Left ventricle myocardium inferior (tissue), 1 donor: ENCODE measurements at regions not wholly inside any gene's neighbourhood (a gene's known extent, or its start where the extent isn't known, plus 50 kb on each side); places are given as distances from the start of the nearest gene placed in this dataset.

ENCODE experiments used
- DNase-seq: peaks from one replicate; pipeline ENCODE4 v3.0.0-alpha.2; 2020
- H3K27ac ChIP-seq: fragments of 200-600 bp; replicated peaks from 2 replicates; pipeline ENCODE4 v1.8.0; 2021
- H3K27me3 ChIP-seq: fragments of 200-600 bp; 2 replicates; pipeline ENCODE4 v1.8.0; 2021; ENCODE audit warnings: low read depth
- H3K36me3 ChIP-seq: fragments of 200-600 bp; 2 replicates; pipeline ENCODE4 v1.8.0; 2021
- H3K4me1 ChIP-seq: fragments of 200-600 bp; 2 replicates; pipeline ENCODE4 v1.8.0; 2021
- H3K4me3 ChIP-seq: fragments of 200-600 bp; 2 replicates; pipeline ENCODE4 v1.8.0; 2021; ENCODE audit warnings: mild to moderate bottlenecking, moderate library complexity
- H3K9me3 ChIP-seq: fragments of 200-600 bp; replicated peaks from 2 replicates; pipeline ENCODE4 v1.8.0; 2021
- CTCF ChIP-seq: fragments of 200-600 bp; IDR thresholded peaks from 2 replicates; pipeline ENCODE4 v1.8.0; 2021; ENCODE audit warnings: antibody characterized with exemption, mild to moderate bottlenecking, borderline replicate concordance
- intact Hi-C: fragments of 100-400 bp; cut with micrococcal nuclease; formaldehyde crosslinking; loops from one replicate; pipeline ENCODE4 v1.11.0; 2022
- donor health status: DM: no; HTN: yes; CAD: no; lungs with severe emphysema.

- Histone ChIP-seq H3K9me3 (peaks cover 16% of the 10 kb centered on the region), H3K27me3 (peaks cover 66% of the 10 kb centered on the region), H3K4me3 (no peak overlapping the region), H3K27ac (no peak overlapping the region), H3K36me3 (no peaks in the 10 kb centered on the region), H3K4me1 (no peaks in the 10 kb centered on the region)
- intact Hi-C loops = no loop called here
- no peak for TF ChIP-seq CTCF
- no peak for DNase-seq
Measured at GRCh38 chr1:30197639-30198450, 525.5 kb downstream of the MATN1 start.

GRCh38 chr1:30196872-30197638 is 526.3 kb downstream of the MATN1 start:
- TF ChIP-seq CTCF = no peak
- Histone ChIP-seq H3K27me3 (peaks cover 71% of the 10 kb centered on the region), H3K36me3 (no peaks in the 10 kb centered on the region), H3K27ac (no peak overlapping the region), H3K4me3 (no peak overlapping the region), H3K4me1 (no peaks in the 10 kb centered on the region), H3K9me3 (peaks cover 16% of the 10 kb centered on the region)
- intact Hi-C loops = no loop called here
- no peak for DNase-seq

GRCh38 chr1:30196457-30196856 is 526.9 kb downstream of the MATN1 start:
- no peaks in the 10 kb centered on the region for H3K4me1 ChIP-seq

GRCh38 chr1:30195424-30196134 is 527.8 kb downstream of the MATN1 start:
- H3K4me3 ChIP-seq = no peak overlapping the region
- no peaks in the 10 kb centered on the region for H3K36me3 ChIP-seq
- no peak overlapping the region for H3K27ac ChIP-seq
- DNase-seq = no peak
- H3K27me3 ChIP-seq = peaks cover 77% of the 10 kb centered on the region
- peaks cover 5% of the 10 kb centered on the region for H3K9me3 ChIP-seq
- H3K4me1 ChIP-seq = peaks cover 2% of the 10 kb centered on the region
- intact Hi-C loops = no loop called here
- no peak for TF ChIP-seq CTCF

More at GRCh38 chr1:30196457-30196856, 526.9 kb downstream of the MATN1 start:
- no peak overlapping the region for H3K4me3 ChIP-seq
- no peak overlapping the region for H3K27ac ChIP-seq
- intact Hi-C loops = no loop called here
- H3K36me3 ChIP-seq = no peaks in the 10 kb centered on the region
- TF ChIP-seq CTCF = no peak
- peaks cover 77% of the 10 kb centered on the region for H3K27me3 ChIP-seq
- H3K9me3 ChIP-seq = peaks cover 14% of the 10 kb centered on the region
- DNase-seq = no peak

- H3K4me1 ChIP-seq = peaks cover 7% of the 10 kb centered on the region
- intact Hi-C loops = no loop called here
- no peak overlapping the region for H3K27ac ChIP-seq
- no peak overlapping the region for H3K4me3 ChIP-seq
- peaks cover 76% of the 10 kb centered on the region for H3K27me3 ChIP-seq
- H3K36me3 ChIP-seq = no peaks in the 10 kb centered on the region
- no peaks in the 10 kb centered on the region for H3K9me3 ChIP-seq
- no peak for DNase-seq
- no peak for TF ChIP-seq CTCF
Measured at GRCh38 chr1:30194741-30195423, 528.5 kb downstream of the MATN1 start.
